Colonic mucosa (tissue), 4 donors: ENCODE measurements at regions not wholly inside any gene's neighbourhood (a gene's known extent, or its start where the extent isn't known, plus 50 kb on each side); places are given as distances from the start of the nearest gene placed in this dataset.

Experiments
- DNase-seq: peaks from one replicate; pipeline ENCODE4 v3.0.0-alpha.2; 2020
- H3K27ac ChIP-seq: fragments of 200-600 bp; one replicate; pipeline ENCODE4 v1.8.0; 2021
- H3K27me3 ChIP-seq: fragments of 200-600 bp; one replicate; pipeline ENCODE4 v1.8.0; 2021
- H3K36me3 ChIP-seq: fragments of 200-600 bp; one replicate; pipeline ENCODE4 v1.8.0; 2021
- H3K4me1 ChIP-seq: fragments of 200-600 bp; one replicate; pipeline ENCODE4 v1.8.0; 2021; ENCODE audit warnings: mild to moderate bottlenecking
- H3K4me3 ChIP-seq: fragments of 200-600 bp; one replicate; pipeline ENCODE4 v1.8.0; 2021
- H3K9ac ChIP-seq, 2 donors: one replicate each; pipeline ENCODE4 v1.7.0; 2013; ENCODE audit warnings: control low read depth in 2 of 2, low read depth in 2 of 2, low read length in 2 of 2
- H3K9me3 ChIP-seq: fragments of 200-600 bp; one replicate; pipeline ENCODE4 v1.8.0; 2021
- intact Hi-C: fragments of 100-400 bp; cut with DNase I; formaldehyde crosslinking; loops from one replicate; pipeline ENCODE4 v1.14.1; 2022
- TF ChIP-seq, protein P1 (sequence below): fragments of 200-600 bp; IDR thresholded peaks from one replicate; pipeline ENCODE4 v1.8.0; 2022; ENCODE audit warnings: antibody characterized with exemption, mild to moderate bottlenecking
- donor health status: healthy.
- donor health status: DM: no; HTN: no; CAD: no.
- donor health status: DM: no; HTN: no; CAD: no.

DNA sequence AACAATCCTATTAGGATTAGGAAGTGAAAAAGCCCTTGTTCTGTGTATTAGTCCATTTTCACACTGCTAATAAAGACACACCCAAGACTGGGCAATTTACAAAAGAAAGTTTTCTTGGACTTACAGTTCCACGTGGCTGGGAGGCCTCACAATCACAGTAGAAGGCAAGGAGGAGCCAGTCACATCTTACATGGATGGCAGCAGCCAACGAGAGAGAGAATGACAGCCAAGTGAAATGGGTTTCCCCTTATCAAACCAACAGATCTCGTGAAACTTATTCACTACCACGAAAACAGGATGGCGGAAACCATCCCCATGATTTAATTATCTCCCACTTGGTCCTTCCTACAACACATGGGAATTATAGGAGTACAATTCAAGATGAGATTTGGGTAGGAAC, 248.2 kb upstream of the KCNMB2 start:
- Histone ChIP-seq H3K27me3 (no peaks in the 10 kb centered on the region), H3K36me3 (no peaks in the 10 kb centered on the region), H3K9ac (no peak overlapping the region), H3K4me3 (no peak overlapping the region), H3K9me3 (no peaks in the 10 kb centered on the region), H3K27ac (no peak overlapping the region), H3K4me1 (no peaks in the 10 kb centered on the region)
- DNase-seq, result no peak
- intact Hi-C loops, result no loop called here
- TF ChIP-seq, protein P1, sequence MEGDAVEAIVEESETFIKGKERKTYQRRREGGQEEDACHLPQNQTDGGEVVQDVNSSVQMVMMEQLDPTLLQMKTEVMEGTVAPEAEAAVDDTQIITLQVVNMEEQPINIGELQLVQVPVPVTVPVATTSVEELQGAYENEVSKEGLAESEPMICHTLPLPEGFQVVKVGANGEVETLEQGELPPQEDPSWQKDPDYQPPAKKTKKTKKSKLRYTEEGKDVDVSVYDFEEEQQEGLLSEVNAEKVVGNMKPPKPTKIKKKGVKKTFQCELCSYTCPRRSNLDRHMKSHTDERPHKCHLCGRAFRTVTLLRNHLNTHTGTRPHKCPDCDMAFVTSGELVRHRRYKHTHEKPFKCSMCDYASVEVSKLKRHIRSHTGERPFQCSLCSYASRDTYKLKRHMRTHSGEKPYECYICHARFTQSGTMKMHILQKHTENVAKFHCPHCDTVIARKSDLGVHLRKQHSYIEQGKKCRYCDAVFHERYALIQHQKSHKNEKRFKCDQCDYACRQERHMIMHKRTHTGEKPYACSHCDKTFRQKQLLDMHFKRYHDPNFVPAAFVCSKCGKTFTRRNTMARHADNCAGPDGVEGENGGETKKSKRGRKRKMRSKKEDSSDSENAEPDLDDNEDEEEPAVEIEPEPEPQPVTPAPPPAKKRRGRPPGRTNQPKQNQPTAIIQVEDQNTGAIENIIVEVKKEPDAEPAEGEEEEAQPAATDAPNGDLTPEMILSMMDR, result no peak

DNA sequence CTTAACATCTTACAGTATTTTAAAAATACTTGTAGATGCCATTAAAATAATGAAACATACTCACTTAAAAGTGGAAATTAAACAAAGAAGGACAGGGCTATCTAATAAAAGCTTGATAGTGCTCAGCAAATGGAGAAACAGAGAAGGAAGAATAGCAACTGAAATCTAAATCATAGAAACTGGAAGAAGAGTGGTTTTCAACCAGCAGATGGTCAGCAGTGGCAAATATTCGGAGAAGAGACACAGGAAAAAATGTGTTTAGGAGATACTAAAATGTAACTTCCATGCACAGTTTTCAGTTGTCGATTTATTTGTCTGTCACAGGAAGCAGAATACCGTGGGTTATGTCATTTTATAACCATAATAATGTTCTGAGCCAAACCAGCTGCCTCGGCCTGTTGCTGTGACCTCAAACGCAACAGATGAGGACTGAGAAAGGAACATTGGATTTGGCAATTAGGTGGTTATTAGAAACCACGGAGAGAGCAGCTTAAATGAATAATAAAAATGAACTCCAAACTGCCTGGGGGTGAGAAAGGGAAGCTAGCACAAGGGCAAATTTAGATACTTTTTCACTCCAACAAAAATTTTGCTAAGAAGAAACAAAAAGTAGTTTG, 246.6 kb upstream of the KCNMB2 start:
- no peak for DNase-seq
- Histone ChIP-seq H3K9ac (no peak overlapping the region), H3K4me3 (no peak overlapping the region), H3K4me1 (no peaks in the 10 kb centered on the region), H3K9me3 (no peaks in the 10 kb centered on the region), H3K27me3 (no peaks in the 10 kb centered on the region), H3K27ac (no peak overlapping the region), H3K36me3 (no peaks in the 10 kb centered on the region)
- TF ChIP-seq, protein P1, result no peak
- intact Hi-C loops, result no loop called here

DNA sequence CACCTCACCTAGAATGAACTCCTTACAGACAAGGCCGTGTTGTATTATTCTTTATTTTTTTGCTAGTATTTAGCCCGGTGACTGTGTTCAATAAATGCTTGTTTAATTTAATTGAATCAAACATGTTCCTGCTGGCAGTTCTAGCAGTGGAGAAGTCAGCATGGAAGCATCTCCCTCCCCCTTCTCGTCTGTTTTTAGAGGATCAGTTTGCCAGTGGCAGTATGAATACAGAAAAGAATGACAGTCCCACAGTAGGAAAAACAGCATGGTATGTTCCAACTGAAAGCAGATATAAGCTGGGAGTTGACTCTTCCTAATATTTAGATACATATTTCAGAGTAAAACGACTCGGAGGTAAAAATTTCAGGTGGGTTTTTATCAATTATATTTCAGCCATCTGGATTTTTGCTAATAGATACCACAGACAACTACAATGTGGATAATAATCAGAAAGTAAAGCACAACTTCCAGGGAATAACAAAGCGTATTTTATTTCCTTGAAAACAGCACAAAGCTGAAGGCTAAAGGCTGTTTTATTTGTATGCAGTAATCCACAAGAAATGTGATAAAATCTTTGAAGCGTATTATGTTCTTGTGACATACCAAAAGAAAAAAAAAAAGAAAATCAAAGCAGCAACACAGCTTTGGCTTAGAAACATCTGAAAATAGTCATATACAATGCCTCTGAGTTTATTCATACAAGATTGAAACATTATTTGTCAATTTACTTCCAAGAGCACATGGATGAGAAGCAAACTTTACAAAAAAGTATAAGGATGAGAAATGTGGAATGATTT, 244.5 kb upstream of the KCNMB2 start:
- H3K27me3 ChIP-seq, result no peaks in the 10 kb centered on the region
- H3K9ac ChIP-seq, result no peak overlapping the region
- intact Hi-C loops, result no loop called here
- H3K4me3 ChIP-seq, result no peak overlapping the region
- no peak for DNase-seq
- no peaks in the 10 kb centered on the region for H3K36me3 ChIP-seq
- H3K27ac ChIP-seq, result no peak overlapping the region
- TF ChIP-seq, protein P1, result no peak
- no peaks in the 10 kb centered on the region for H3K9me3 ChIP-seq
- no peaks in the 10 kb centered on the region for H3K4me1 ChIP-seq

DNA sequence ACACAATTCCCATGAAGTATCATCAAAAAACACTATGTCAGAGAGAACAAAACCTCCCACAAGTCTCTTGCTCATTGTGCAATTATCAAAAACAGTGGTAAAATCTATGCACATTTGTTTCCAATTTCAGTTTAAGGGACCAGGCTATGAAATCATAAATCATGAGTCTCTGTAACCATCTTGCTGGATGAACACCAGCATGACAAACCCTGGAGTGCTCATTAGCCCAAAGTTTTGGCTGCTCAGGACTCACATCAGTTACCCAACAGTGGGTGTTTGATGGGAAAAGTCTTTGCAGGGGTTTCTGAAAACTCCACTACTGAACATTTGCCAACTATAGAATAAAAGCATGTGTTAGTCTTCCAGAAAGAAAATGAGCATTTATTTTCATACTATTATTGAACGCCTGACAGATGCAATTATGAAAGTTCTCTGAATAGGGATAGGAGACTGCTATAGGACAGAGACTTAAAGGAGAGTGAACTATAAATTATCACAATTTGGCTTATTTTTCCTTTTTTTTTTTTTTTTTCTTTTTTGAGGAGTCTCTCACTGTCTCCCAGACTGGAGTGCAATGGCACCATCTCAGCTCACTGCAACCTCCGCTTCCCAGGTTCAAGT, 240.8 kb upstream of the KCNMB2 start:
- DNase-seq, result no peak
- no peak overlapping the region for H3K27ac ChIP-seq
- no peak overlapping the region for H3K9ac ChIP-seq
- no peaks in the 10 kb centered on the region for H3K27me3 ChIP-seq
- no peaks in the 10 kb centered on the region for H3K4me1 ChIP-seq
- TF ChIP-seq, protein P1, result no peak
- H3K36me3 ChIP-seq, result no peaks in the 10 kb centered on the region
- no peak overlapping the region for H3K4me3 ChIP-seq
- H3K9me3 ChIP-seq, result no peaks in the 10 kb centered on the region
- intact Hi-C loops, result no loop called here

DNA sequence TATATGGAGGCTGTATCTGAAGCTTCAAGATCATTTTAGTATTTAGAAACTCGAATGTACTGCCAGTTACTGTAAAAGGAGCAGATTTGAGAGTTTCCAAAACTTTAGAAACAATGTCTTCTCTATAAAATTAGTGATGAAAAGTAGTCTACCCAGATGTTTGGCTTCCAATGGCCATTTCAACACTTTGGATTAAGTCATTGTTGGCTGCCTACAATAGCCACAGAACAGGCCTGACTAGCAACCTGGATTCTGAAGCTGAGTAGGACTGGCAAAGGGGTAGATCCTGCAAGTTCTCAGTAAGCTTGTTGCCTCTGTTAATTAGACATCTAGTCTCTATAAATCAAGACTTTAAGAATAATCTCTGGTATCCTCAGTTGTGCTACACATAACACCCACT, 239.0 kb upstream of the KCNMB2 start:
- Histone ChIP-seq H3K4me3 (no peak overlapping the region), H3K27ac (no peak overlapping the region), H3K9me3 (no peaks in the 10 kb centered on the region), H3K36me3 (no peaks in the 10 kb centered on the region), H3K9ac (no peak overlapping the region), H3K27me3 (no peaks in the 10 kb centered on the region), H3K4me1 (no peaks in the 10 kb centered on the region)
- intact Hi-C loops, result no loop called here
- TF ChIP-seq, protein P1, result no peak
- DNase-seq, result no peak
